Lower lobe of right lung (tissue), 2 donors: ENCODE measurements at regions not wholly inside any gene's neighbourhood (a gene's known extent, or its start where the extent isn't known, plus 50 kb on each side); places are given as distances from the start of the nearest gene placed in this dataset.
A peak's percentile ranks its signal among the peaks of the same experiment; 100 is the strongest.
"Not testable (repeated sequence)": the region's sequence is repeated elsewhere in the genome, so short reads cannot be mapped to it uniquely, and the experiment has no call there.

Experiments used
- ATAC-seq, 2 donors: fragments of 200-7000 bp; cut with Tn5 transposase; one replicate each; pipeline ENCODE4 v1.9.1; 2020 to 2022; ENCODE audit warnings: mild to moderate bottlenecking in 2 of 2, moderate library complexity in 2 of 2
- DNase-seq: peaks from one replicate; pipeline ENCODE4 v3.0.0-alpha.2; 2020
- H3K27ac ChIP-seq: fragments of 200-600 bp; one replicate; pipeline ENCODE4 v1.8.0; 2022
- H3K27me3 ChIP-seq: fragments of 200-600 bp; one replicate; pipeline ENCODE4 v1.8.0; 2022; ENCODE audit warnings: low read depth
- H3K36me3 ChIP-seq: fragments of 200-600 bp; one replicate; pipeline ENCODE4 v1.8.0; 2022; ENCODE audit warnings: mild to moderate bottlenecking
- H3K4me1 ChIP-seq: fragments of 200-600 bp; one replicate; pipeline ENCODE4 v1.8.0; 2022
- H3K4me3 ChIP-seq: fragments of 200-600 bp; one replicate; pipeline ENCODE4 v1.8.0; 2022; ENCODE audit warnings: mild to moderate bottlenecking
- H3K9me3 ChIP-seq: fragments of 200-600 bp; one replicate; pipeline ENCODE4 v1.8.0; 2022
- intact Hi-C: fragments of 100-400 bp; cut with DNase I; formaldehyde crosslinking; loops from one replicate; pipeline ENCODE4 v1.11.0; 2022
- TF ChIP-seq, protein P1 (sequence below): fragments of 200-600 bp; IDR thresholded peaks from one replicate; pipeline ENCODE4 v1.8.0; 2022; ENCODE audit warnings: antibody characterized with exemption, mild to moderate bottlenecking
- donor health status: DM: no; HTN: yes; CAD: no; lungs with severe emphysema.

DNA sequence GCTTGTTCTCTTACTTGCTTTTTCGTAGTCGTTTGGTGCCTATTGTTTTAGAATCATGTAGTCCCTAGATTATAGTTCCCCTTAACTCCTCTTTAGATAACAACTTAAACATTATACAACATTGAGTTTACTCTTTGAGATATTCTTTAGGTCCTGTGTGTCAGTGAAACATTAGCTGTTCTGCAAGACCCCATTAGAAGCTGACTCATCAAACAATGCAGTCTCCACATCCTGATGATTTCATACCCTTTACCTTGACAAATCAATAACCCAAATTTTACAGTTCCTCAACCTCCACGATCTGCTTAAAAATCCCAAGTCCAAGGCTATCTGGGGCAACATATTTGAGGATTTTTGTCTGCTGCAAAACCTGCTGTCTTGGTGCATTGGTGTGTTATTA lies 582.9 kb downstream of the NSUN3 start:
- TF ChIP-seq, protein P1, sequence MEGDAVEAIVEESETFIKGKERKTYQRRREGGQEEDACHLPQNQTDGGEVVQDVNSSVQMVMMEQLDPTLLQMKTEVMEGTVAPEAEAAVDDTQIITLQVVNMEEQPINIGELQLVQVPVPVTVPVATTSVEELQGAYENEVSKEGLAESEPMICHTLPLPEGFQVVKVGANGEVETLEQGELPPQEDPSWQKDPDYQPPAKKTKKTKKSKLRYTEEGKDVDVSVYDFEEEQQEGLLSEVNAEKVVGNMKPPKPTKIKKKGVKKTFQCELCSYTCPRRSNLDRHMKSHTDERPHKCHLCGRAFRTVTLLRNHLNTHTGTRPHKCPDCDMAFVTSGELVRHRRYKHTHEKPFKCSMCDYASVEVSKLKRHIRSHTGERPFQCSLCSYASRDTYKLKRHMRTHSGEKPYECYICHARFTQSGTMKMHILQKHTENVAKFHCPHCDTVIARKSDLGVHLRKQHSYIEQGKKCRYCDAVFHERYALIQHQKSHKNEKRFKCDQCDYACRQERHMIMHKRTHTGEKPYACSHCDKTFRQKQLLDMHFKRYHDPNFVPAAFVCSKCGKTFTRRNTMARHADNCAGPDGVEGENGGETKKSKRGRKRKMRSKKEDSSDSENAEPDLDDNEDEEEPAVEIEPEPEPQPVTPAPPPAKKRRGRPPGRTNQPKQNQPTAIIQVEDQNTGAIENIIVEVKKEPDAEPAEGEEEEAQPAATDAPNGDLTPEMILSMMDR, result no peak
- DNase-seq (no peak), ATAC-seq (no peak)
- Histone ChIP-seq H3K27ac (no peak overlapping the region), H3K4me3 (no peak overlapping the region), H3K9me3 (no peaks in the 10 kb centered on the region), H3K4me1 (no peaks in the 10 kb centered on the region), H3K36me3 (no peaks in the 10 kb centered on the region), H3K27me3 (no peaks in the 10 kb centered on the region)
- intact Hi-C loops, result no loop called here

DNA sequence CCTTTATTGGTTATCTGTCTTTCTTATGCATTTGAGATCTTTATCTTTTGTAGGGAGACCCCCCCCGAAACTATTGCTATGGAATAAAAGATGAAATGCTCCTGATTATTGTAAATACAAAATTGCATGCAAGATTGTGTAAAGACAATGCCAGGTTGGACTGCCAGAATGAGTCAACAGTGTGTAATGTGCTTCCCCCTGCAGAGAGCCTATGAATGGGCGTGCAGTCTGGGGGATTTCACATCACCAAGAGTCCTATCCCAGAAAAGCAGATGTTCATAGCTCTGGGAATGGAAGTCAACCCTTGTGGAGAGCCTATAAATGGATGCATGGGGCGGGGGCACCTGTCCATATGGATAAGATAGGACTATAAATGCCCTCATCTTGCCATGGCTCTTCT lies 584.3 kb downstream of the NSUN3 start:
- no peak overlapping the region for H3K4me3 ChIP-seq
- TF ChIP-seq, protein P1, result no peak
- intact Hi-C loops, result no loop called here
- no peaks in the 10 kb centered on the region for H3K27me3 ChIP-seq
- H3K9me3 ChIP-seq, result no peaks in the 10 kb centered on the region
- ATAC-seq, result no peak
- H3K4me1 ChIP-seq, result no peaks in the 10 kb centered on the region
- no peaks in the 10 kb centered on the region for H3K36me3 ChIP-seq
- no peak for DNase-seq
- H3K27ac ChIP-seq, result no peak overlapping the region

DNA sequence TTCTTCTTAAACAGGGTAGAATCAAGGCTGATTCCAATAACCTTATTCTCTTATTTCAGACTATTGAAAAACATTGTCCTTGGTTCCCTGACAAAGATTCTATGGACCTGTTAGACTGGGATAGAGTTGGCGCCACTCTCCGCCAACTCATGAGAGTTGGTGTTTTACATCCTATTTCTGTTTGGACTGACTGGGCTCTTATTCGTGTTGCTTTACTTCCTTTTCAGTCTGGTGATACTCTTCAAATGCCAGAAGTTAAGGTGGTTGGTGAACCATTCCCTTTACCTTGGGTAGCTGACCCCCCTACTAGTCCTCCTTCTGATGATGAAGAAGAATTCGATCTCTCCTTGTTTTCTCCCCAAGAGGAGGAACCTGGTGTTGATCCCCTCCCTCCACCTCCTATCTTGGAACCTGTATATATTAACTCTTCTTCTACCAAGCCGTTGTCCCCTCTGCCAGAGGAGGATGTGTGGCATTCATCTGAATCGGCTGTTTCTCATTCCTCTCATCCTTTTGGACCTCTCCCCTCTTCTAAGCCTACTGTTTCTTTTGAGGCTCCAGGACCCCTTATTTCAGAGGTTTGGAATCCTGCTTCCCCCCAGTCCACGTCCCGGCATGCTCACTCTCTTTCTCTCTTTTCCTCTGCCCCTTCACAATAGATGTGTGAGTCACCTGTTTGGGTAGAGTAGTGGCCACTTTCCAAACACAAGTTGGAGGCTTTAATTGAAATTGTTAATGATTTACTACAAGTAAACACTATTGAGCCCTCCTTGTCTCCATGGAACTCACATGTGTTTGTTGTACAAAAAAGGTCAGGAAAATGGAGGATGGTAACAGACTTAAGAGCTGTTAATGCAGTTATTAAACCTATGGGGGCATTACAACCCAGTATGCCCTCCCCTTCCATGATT lies 585.7 kb downstream of the NSUN3 start:
- H3K27me3 ChIP-seq, H3K9me3 ChIP-seq, H3K27ac ChIP-seq, H3K36me3 ChIP-seq, H3K4me3 ChIP-seq, intact Hi-C loops, H3K4me1 ChIP-seq, DNase-seq: not testable (repeated sequence)
- peak; percentile 61 to 87 for ATAC-seq

GRCh38 chr3:94654096-94654495 lies 591.2 kb downstream of the NSUN3 start:
- Histone ChIP-seq H3K27ac (no peak overlapping the region), H3K36me3 (no peaks in the 10 kb centered on the region), H3K4me3 (no peak overlapping the region), H3K9me3 (no peaks in the 10 kb centered on the region), H3K4me1 (no peaks in the 10 kb centered on the region), H3K27me3 (no peaks in the 10 kb centered on the region)
- intact Hi-C loops, result no loop called here
- ATAC-seq, result no peak
- TF ChIP-seq, protein P1, result no peak
- no peak for DNase-seq

GRCh38 chr3:94665922-94666321 lies 603.1 kb downstream of the NSUN3 start:
- intact Hi-C loops, result no loop called here
- no peak for ATAC-seq
- no peak overlapping the region for H3K4me3 ChIP-seq
- no peak overlapping the region for H3K27ac ChIP-seq
- H3K36me3 ChIP-seq, result no peaks in the 10 kb centered on the region
- H3K27me3 ChIP-seq, result no peaks in the 10 kb centered on the region
- no peaks in the 10 kb centered on the region for H3K4me1 ChIP-seq
- no peak for DNase-seq
- H3K9me3 ChIP-seq, result no peaks in the 10 kb centered on the region
- TF ChIP-seq, protein P1, result no peak

DNA sequence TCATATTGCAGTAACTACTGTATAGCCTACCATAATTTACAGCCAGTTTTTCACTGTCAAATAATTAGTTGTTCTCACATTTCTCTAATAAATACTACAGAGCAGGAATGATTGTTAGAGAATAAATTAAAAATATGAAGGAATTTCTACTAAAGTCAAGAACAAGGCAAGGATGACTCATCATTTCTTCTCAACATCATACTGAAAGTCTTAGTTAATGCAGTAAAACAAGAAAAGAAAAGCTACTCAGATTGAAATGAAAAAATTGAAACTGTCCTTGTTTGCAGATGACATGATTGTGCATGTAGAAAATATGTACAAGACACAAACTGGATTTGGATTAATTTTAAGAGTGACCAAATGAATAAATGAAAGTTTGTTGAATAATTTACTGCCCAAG lies 608.2 kb downstream of the NSUN3 start:
- DNase-seq (no peak), ATAC-seq (no peak)
- Histone ChIP-seq H3K27me3 (no peaks in the 10 kb centered on the region), H3K4me3 (no peak overlapping the region), H3K9me3 (no peaks in the 10 kb centered on the region), H3K27ac (no peak overlapping the region), H3K4me1 (no peaks in the 10 kb centered on the region), H3K36me3 (no peaks in the 10 kb centered on the region)
- TF ChIP-seq, protein P1, result no peak
- intact Hi-C loops, result no loop called here
